GM18517 (cell line): ENCODE measurements at regions not wholly inside any gene's neighbourhood (a gene's known extent, or its start where the extent isn't known, plus 50 kb on each side); places are given as distances from the start of the nearest gene placed in this dataset.

Experiments used
- ATAC-seq: cut with Tn5 transposase; IDR thresholded peaks from one replicate; pipeline ENCODE4 v1.9.1; 2021; ENCODE audit warnings: mild to moderate bottlenecking, moderate library complexity; ENCODE audit not compliant: unreplicated experiment

GRCh38 chr22:48900626-48901025, 927.0 kb downstream of the BRD1 start:
- ATAC-seq = no peak

GRCh38 chr22:48900327-48900597, 927.4 kb downstream of the BRD1 start:
- ATAC-seq = no peak

GRCh38 chr22:48899523-48900326, 927.9 kb downstream of the BRD1 start:
- ATAC-seq = no peak

GRCh38 chr22:48898524-48899250, 929.0 kb downstream of the BRD1 start:
- ATAC-seq = no peak

- ATAC-seq = no peak
Observed at GRCh38 chr22:48897645-48898370, 929.9 kb downstream of the BRD1 start.

- no peak for ATAC-seq
Observed at GRCh38 chr22:48896766-48897644, 930.7 kb downstream of the BRD1 start.

- ATAC-seq = no peak
Observed at GRCh38 chr22:48895831-48896765, 931.6 kb downstream of the BRD1 start.

- ATAC-seq = no peak
Observed at GRCh38 chr22:48895336-48895735, 932.3 kb downstream of the BRD1 start.

GRCh38 chr22:48894804-48895250, 932.8 kb downstream of the BRD1 start:
- ATAC-seq = no peak

- no peak for ATAC-seq
Observed at GRCh38 chr22:48894064-48894671, 933.5 kb downstream of the BRD1 start.

- no peak for ATAC-seq
Observed at GRCh38 chr22:48893288-48894063, 934.2 kb downstream of the BRD1 start.

GRCh38 chr22:48892578-48893287, 934.9 kb downstream of the BRD1 start:
- no peak for ATAC-seq

GRCh38 chr22:48891688-48892577, 935.7 kb downstream of the BRD1 start:
- no peak for ATAC-seq

GRCh38 chr22:48890693-48891554, 936.7 kb downstream of the BRD1 start:
- ATAC-seq = no peak

- ATAC-seq = no peak
Observed at GRCh38 chr22:48889887-48890692, 937.6 kb downstream of the BRD1 start.
